Neuronal stem cell (in vitro differentiated cells): ENCODE measurements at regions not wholly inside any gene's neighbourhood (a gene's known extent, or its start where the extent isn't known, plus 50 kb on each side); places are given as distances from the start of the nearest gene placed in this dataset.
A peak's percentile ranks its signal among the peaks of the same experiment; 100 is the strongest.

Experiments
- DNase-seq: peaks from one replicate; pipeline ENCODE4 v3.0.0-alpha.2; 2013; ENCODE audit warnings: low spot score
- H2AFZ ChIP-seq: one replicate; pipeline ENCODE4 v1.6.1; 2013; ENCODE audit warnings: mild to moderate bottlenecking, low read length, inconsistent platforms
- H2AK5ac ChIP-seq: 2 replicates; pipeline ENCODE4 v1.6.1; 2013; ENCODE audit warnings: low read depth, mild to moderate bottlenecking, inconsistent platforms, low read length, moderate library complexity, mixed read lengths
- H2BK120ac ChIP-seq: 2 replicates; pipeline ENCODE4 v1.6.1; 2013; ENCODE audit warnings: low read depth, mild to moderate bottlenecking, inconsistent platforms, low read length, moderate library complexity, mixed read lengths
- H2BK12ac ChIP-seq: one replicate; pipeline ENCODE4 v1.6.1; 2013; ENCODE audit warnings: low read length, inconsistent platforms
- H2BK15ac ChIP-seq: 2 replicates; pipeline ENCODE4 v1.6.1; 2013; ENCODE audit warnings: mild to moderate bottlenecking, low read length, inconsistent platforms, mixed read lengths
- H2BK5ac ChIP-seq: one replicate; pipeline ENCODE4 v1.6.1; 2013; ENCODE audit warnings: inconsistent platforms, mild to moderate bottlenecking, low read length, moderate library complexity
- H3K14ac ChIP-seq: one replicate; pipeline ENCODE4 v1.6.1; 2013; ENCODE audit warnings: low read length, inconsistent platforms
- H3K18ac ChIP-seq: 2 replicates; pipeline ENCODE4 v1.6.1; 2013; ENCODE audit warnings: low read length, inconsistent platforms
- H3K23ac ChIP-seq: 2 replicates; pipeline ENCODE4 v1.6.1; 2013; ENCODE audit warnings: low read depth, mild to moderate bottlenecking, mixed read lengths, low read length, inconsistent platforms; ENCODE audit not compliant: poor library complexity
- H3K27ac ChIP-seq: replicated peaks from 3 replicates; pipeline ENCODE4 v1.5.1; 2013; ENCODE audit warnings: low read length, inconsistent platforms
- H3K27me3 ChIP-seq, 3 experiments: 2 replicates each; pipeline ENCODE4 v1.6.1; 2013; ENCODE audit warnings: low read length in 3 of 3, mild to moderate bottlenecking in 2 of 3, inconsistent platforms in 1 of 3, low read depth in 1 of 3, mixed read lengths in 1 of 3, moderate library complexity in 1 of 3; ENCODE audit not compliant: control insufficient read depth in 3 of 3, insufficient read depth in 3 of 3
- H3K36me3 ChIP-seq, 2 donors: replicated peaks in 1 of 2; 2 replicates each; pipeline ENCODE4 v1.6.1; 2013; ENCODE audit warnings: low read length in 2 of 2; ENCODE audit not compliant: control insufficient read depth in 2 of 2, insufficient read depth in 2 of 2
- H3K4ac ChIP-seq: 2 replicates; pipeline ENCODE4 v1.6.1; 2013; ENCODE audit warnings: inconsistent platforms, mild to moderate bottlenecking, low read length, moderate library complexity
- H3K4me1 ChIP-seq, 2 donors: 1 replicate in 1 of 2; 2 replicates in 1 of 2; pipeline ENCODE4 v1.6.1; 2013; ENCODE audit warnings: low read length in 2 of 2, low read depth in 1 of 2; ENCODE audit not compliant: control insufficient read depth in 2 of 2, insufficient read depth in 1 of 2
- H3K4me2 ChIP-seq: one replicate; pipeline ENCODE4 v1.6.1; 2013; ENCODE audit warnings: mild to moderate bottlenecking, low read length, inconsistent platforms; ENCODE audit not compliant: insufficient read depth, poor library complexity, severe bottlenecking
- H3K4me3 ChIP-seq, 2 donors: 2 replicates each; pipeline ENCODE4 v1.5.1; 2013; ENCODE audit warnings: low read length in 2 of 2, mild to moderate bottlenecking in 2 of 2, inconsistent platforms in 1 of 2, moderate library complexity in 1 of 2
- H3K79me1 ChIP-seq: one replicate; pipeline ENCODE4 v1.6.1; 2013; ENCODE audit warnings: low read depth, mild to moderate bottlenecking, inconsistent platforms, low read length, moderate library complexity
- H3K9ac ChIP-seq: one replicate; pipeline ENCODE4 v1.6.1; 2013; ENCODE audit warnings: mild to moderate bottlenecking, low read depth, low read length, inconsistent platforms; ENCODE audit not compliant: poor library complexity
- H3K9me3 ChIP-seq, 2 donors: replicated peaks in 1 of 2; 2 replicates each; pipeline versions ENCODE3 to v1.6.1; 2013; ENCODE audit warnings: low read length in 2 of 2, mild to moderate bottlenecking in 2 of 2, inconsistent platforms in 1 of 2, low read depth in 1 of 2, mixed read lengths in 1 of 2, moderate library complexity in 1 of 2; ENCODE audit not compliant: control insufficient read depth in 2 of 2, insufficient read depth in 1 of 2
- H4K8ac ChIP-seq: one replicate; pipeline ENCODE4 v1.6.1; 2013; ENCODE audit warnings: low read depth, mild to moderate bottlenecking, inconsistent platforms, low read length, moderate library complexity
- H4K91ac ChIP-seq: one replicate; pipeline ENCODE4 v1.6.1; 2013; ENCODE audit warnings: low read length, low read depth, mild to moderate bottlenecking, inconsistent platforms; ENCODE audit not compliant: poor library complexity
- WGBS, 2 donors: extraction: QIAGEN DNeasy Blood & Tissue Kit; methylation state at CpG; one replicate each; pipeline ENCODE4 v1.1.7; 2013; ENCODE audit warnings: missing lambda C conversion rate in 2 of 2, mixed read lengths in 1 of 2; ENCODE audit not compliant: insufficient read length in 2 of 2, insufficient replicate concordance in 1 of 2; ENCODE audit errors: extremely low coverage in 2 of 2; 5-methylcytosine and 5-hydroxymethylcytosine counted together

DNA sequence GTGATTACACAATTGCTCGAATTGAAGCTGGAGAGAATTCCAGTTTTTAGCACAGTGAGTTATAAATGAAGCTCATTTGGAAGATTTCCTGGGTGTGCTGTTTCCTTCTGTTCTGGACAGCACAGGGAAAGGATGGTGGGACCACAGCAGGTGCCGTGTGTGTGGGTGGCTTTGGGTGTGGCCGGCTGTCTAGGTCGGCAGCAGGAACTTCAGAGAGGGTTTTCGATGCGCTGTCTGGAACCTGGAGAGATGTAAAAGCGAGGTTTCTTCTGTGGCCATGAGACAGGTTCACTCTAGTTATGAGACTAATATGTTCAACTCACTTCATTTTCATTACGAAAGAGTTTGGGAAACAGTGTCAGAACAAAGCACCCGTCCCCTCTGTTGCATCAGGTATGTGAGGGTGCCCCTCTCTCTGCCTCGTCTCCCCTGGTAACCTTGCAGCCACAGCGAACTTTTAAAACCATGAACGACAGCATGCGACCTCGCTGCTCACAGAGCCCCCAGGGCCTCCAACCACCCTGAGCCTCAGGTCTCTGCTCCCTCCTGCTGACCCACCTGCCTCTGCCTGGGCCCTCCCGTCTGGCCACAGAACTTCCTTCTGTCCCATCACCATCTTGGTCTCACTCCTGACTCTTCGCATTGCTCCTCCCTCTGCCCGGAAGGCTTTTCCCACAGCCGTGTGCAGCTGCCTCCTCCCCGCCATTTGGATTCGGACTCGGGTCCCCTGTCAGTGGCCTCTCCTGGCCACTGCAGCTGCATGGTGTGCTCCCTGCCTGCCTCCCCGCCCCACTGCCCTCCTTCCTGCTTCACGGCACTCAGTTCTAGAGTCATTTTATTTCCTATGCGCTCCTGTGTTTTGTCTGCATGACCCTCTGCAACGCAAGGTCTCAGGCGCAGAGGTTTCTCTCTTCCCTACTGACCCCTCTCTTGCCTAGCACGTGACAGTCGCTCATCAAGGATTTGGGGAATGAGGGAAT lies 151.2 kb downstream of the NDUFA10 start:
- H2BK5ac ChIP-seq: peak overlapping the region; percentile 33
- DNase-seq: no peak
- H3K4me3 ChIP-seq: no peak overlapping the region
- peaks cover 0 to under 1% of the 10 kb centered on the region in 2 donors for H3K9me3 ChIP-seq
- no peak overlapping the region for H2BK12ac ChIP-seq
- H3K14ac ChIP-seq: no peak overlapping the region
- H4K91ac ChIP-seq: no peak overlapping the region
- peaks cover 1% of the 10 kb centered on the region for H3K79me1 ChIP-seq
- no peaks in the 10 kb centered on the region for H3K4me1 ChIP-seq
- peaks cover 0 to 17% (median 0%) of the 10 kb centered on the region in 3 experiments for H3K27me3 ChIP-seq
- no peak overlapping the region for H3K18ac ChIP-seq
- no peak overlapping the region for H3K4me2 ChIP-seq
- no peak overlapping the region for H2AFZ ChIP-seq
- WGBS, 2 donors: no CpG with 5 or more reads among the region's 28 CpGs
- H3K27ac ChIP-seq: no peak overlapping the region
- H2BK120ac ChIP-seq: no peak overlapping the region
- H2BK15ac ChIP-seq: no peak overlapping the region
- H3K4ac ChIP-seq: no peak overlapping the region
- H3K9ac ChIP-seq: no peak overlapping the region
- H3K23ac ChIP-seq: no peak overlapping the region
- no peak overlapping the region for H4K8ac ChIP-seq
- H3K36me3 ChIP-seq: no peaks in the 10 kb centered on the region
- H2AK5ac ChIP-seq: no peak overlapping the region

DNA sequence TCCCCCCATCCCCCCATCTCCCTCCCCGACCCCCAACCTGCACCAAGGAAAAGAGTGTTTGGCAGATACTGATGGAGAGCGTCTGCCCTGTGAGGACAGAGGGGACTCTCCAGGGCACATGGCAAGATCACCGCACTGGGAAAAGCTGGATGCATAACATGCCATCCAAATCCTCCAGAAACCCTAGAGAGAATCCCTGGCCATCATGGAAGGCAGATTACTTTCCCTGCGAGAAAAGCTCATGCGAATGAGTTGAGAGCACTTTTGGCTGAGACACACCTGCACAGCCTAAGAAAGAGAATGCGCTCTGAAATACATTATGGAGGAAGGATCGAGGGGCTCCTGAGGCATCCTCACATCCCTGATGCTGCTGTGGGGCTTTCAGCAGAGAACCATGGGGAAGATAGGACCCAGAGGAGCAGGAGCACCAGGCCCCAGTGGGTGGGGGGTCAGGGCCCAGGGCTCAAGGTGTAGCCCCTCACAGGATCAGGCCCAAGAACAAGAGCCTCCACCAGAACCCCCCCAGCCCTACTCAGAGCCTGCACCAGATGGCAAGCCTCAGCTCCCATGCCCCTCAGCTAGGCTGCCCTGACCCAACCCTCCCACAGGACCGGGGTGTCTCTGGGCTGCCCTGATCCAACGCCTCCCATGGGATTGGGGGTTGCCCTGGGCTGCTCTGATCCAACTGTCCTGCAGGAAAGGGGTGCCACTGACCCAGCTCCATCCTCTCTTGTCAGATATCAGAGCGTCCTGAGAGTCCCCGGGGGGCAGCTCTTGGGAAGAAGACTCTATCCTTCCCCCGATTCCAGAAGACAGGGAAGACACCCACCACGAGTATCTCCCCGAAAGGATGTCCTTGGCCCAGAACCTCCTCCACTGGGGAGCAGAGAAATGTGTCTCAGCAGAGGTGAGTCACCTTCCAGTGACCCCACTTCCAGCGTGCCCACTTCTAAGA lies 153.4 kb downstream of the NDUFA10 start:
- H3K4me3 ChIP-seq: no peak overlapping the region
- H3K4me2 ChIP-seq: no peak overlapping the region
- WGBS, 2 donors: no CpG with 5 or more reads among the region's 15 CpGs

DNA sequence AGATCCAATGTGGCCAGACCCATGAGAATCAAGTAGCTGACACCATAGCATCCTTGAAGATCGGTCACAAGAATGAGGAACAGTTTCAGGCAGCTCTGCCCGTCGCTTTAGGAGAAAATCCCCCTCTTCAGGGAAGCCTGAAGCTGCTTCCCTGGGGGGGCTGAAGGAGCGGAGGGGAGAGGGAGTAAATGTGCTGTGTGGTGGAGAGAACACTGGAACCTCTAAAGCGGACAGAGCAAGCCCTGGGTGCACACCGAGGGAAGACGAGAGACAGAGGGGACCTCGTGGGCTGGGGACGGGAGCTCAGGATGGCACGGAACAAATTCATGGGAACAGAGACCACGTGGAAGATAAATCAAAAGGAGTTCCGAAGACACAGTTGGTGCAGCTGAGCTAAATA lies 154.3 kb downstream of the NDUFA10 start:
- peaks cover 0 to 7% (median 0%) of the 10 kb centered on the region in 3 experiments for H3K27me3 ChIP-seq
- no peak overlapping the region for H3K4me2 ChIP-seq
- peaks cover 0 to 5% of the 10 kb centered on the region in 2 donors for H3K36me3 ChIP-seq
- H3K27ac ChIP-seq: no peak overlapping the region
- no peak overlapping the region for H2AFZ ChIP-seq
- H2BK5ac ChIP-seq: no peak overlapping the region
- no peak overlapping the region for H3K4ac ChIP-seq
- no peak overlapping the region for H4K8ac ChIP-seq
- no peak for DNase-seq
- H2AK5ac ChIP-seq: no peak overlapping the region
- no peak overlapping the region for H2BK12ac ChIP-seq
- H3K23ac ChIP-seq: no peak overlapping the region
- H3K79me1 ChIP-seq: peaks cover 11% of the 10 kb centered on the region
- H4K91ac ChIP-seq: no peak overlapping the region
- H3K18ac ChIP-seq: no peak overlapping the region
- no peak overlapping the region for H2BK120ac ChIP-seq
- H3K9ac ChIP-seq: no peak overlapping the region
- no peak overlapping the region for H3K4me3 ChIP-seq
- H3K4me1 ChIP-seq: peaks cover 0 to 4% of the 10 kb centered on the region in 2 donors
- peaks cover 0 to 28% of the 10 kb centered on the region in 2 donors for H3K9me3 ChIP-seq
- H2BK15ac ChIP-seq: no peak overlapping the region
- H3K14ac ChIP-seq: no peak overlapping the region
- WGBS, 2 donors: no CpG with 5 or more reads among the region's 12 CpGs

More for the DNA sequence above, 153.4 kb downstream of the NDUFA10 start:
- peaks cover 0 to 21% of the 10 kb centered on the region in 2 donors for H3K9me3 ChIP-seq
- H2BK120ac ChIP-seq: no peak overlapping the region
- H3K4me1 ChIP-seq: peaks cover 0 to 4% of the 10 kb centered on the region in 2 donors
- H2BK5ac ChIP-seq: no peak overlapping the region
- no peak overlapping the region for H4K91ac ChIP-seq
- peaks cover 0 to 6% (median 2%) of the 10 kb centered on the region in 3 experiments for H3K27me3 ChIP-seq
- no peak overlapping the region for H2BK15ac ChIP-seq
- no peak overlapping the region for H3K4ac ChIP-seq
- no peak overlapping the region for H3K27ac ChIP-seq
- H3K14ac ChIP-seq: no peak overlapping the region
- no peak overlapping the region for H2AFZ ChIP-seq
- no peak overlapping the region for H2AK5ac ChIP-seq
- no peak overlapping the region for H3K9ac ChIP-seq
- peaks cover 11% of the 10 kb centered on the region for H3K79me1 ChIP-seq
- no peak overlapping the region for H2BK12ac ChIP-seq
- no peak overlapping the region for H3K23ac ChIP-seq
- no peak overlapping the region for H3K18ac ChIP-seq
- no peak overlapping the region for H4K8ac ChIP-seq
- DNase-seq: no peak
- peaks cover 0 to 5% of the 10 kb centered on the region in 2 donors for H3K36me3 ChIP-seq
